GM21576 (cell line): ENCODE measurements at regions not wholly inside any gene's neighbourhood (a gene's known extent, or its start where the extent isn't known, plus 50 kb on each side); places are given as distances from the start of the nearest gene placed in this dataset.
"Not testable (repeated sequence)": the region's sequence is repeated elsewhere in the genome, so short reads cannot be mapped to it uniquely, and the experiment has no call there.

ENCODE experiments used
- ATAC-seq: cut with Tn5 transposase; IDR thresholded peaks from one replicate; pipeline ENCODE4 v1.9.1; 2021; ENCODE audit warnings: mild to moderate bottlenecking, moderate library complexity; ENCODE audit not compliant: unreplicated experiment

- no peak for ATAC-seq
Measured at GRCh38 chrX:42020225-42020624, 96.9 kb upstream of the CASK start.

- no peak for ATAC-seq
Measured at GRCh38 chrX:42017971-42018370, 94.6 kb upstream of the CASK start.

GRCh38 chrX:42000836-42001235 lies 77.5 kb upstream of the CASK start:
- ATAC-seq = no peak

GRCh38 chrX:41984628-41985027 lies 61.3 kb upstream of the CASK start:
- ATAC-seq = no peak

GRCh38 chrX:41982953-41983352 lies 59.6 kb upstream of the CASK start:
- no peak for ATAC-seq

- ATAC-seq = no peak
Measured at GRCh38 chrX:41981481-41982013, 58.2 kb upstream of the CASK start.

- ATAC-seq = not testable (repeated sequence)
Measured at GRCh38 chrX:41974677-41975076, 51.3 kb upstream of the CASK start.

- no peak for ATAC-seq
Measured at GRCh38 chrX:41973208-41973607, 49.9 kb upstream of the CASK start.
